ENCODE measurements at regions not wholly inside any gene's neighbourhood (a gene's known extent, or its start where the extent isn't known, plus 50 kb on each side); places are given as distances from the start of the nearest gene placed in this dataset.
A peak's percentile ranks its signal among the peaks of the same experiment; 100 is the strongest.

GRCh38 chr10:36942616-36943015 lies 182.8 kb upstream of the ANKRD30A start:
- TF ChIP-seq CTCF (IDR thresholded peaks at IDR 0.05; ENCODE audit: control insufficient read depth, insufficient read depth, low read depth, low read length, missing control alignments) = no peak
- no peak overlapping the region for H3K4me3 ChIP-seq (ENCODE audit: control insufficient read depth, low read depth, low read length)
- no peak for DNase-seq (ENCODE audit: low read depth)

GRCh38 chr10:36903040-36903439 lies 222.4 kb upstream of the ANKRD30A start:
- no peak overlapping the region for H3K4me3 ChIP-seq (ENCODE audit: control insufficient read depth, low read depth, low read length)
- DNase-seq (ENCODE audit: low read depth) = no peak
- TF ChIP-seq CTCF (IDR thresholded peaks at IDR 0.05; ENCODE audit: control insufficient read depth, insufficient read depth, low read depth, low read length, missing control alignments) = no peak

GRCh38 chr10:36899652-36900051 lies 225.7 kb upstream of the ANKRD30A start:
- no peak for DNase-seq (ENCODE audit: low read depth)
- no peak for TF ChIP-seq CTCF (IDR thresholded peaks at IDR 0.05; ENCODE audit: control insufficient read depth, insufficient read depth, low read depth, low read length, missing control alignments)
- no peak overlapping the region for H3K4me3 ChIP-seq (ENCODE audit: control insufficient read depth, low read depth, low read length)

- H3K4me3 ChIP-seq (ENCODE audit: control insufficient read depth, low read depth, low read length) = no peak overlapping the region
- peak; percentile 28 for TF ChIP-seq CTCF (IDR thresholded peaks at IDR 0.05; ENCODE audit: control insufficient read depth, insufficient read depth, low read depth, low read length, missing control alignments)
- DNase-seq (ENCODE audit: low read depth) = no peak
These were observed 236.3 kb upstream of the ANKRD30A start for GRCh38 chr10:36888925-36889573.

GRCh38 chr10:36886303-36886891 lies 239.0 kb upstream of the ANKRD30A start:
- DNase-seq (ENCODE audit: low read depth) = no peak
- no peak for TF ChIP-seq CTCF (IDR thresholded peaks at IDR 0.05; ENCODE audit: control insufficient read depth, insufficient read depth, low read depth, low read length, missing control alignments)
- no peak overlapping the region for H3K4me3 ChIP-seq (ENCODE audit: control insufficient read depth, low read depth, low read length)

- no peak for TF ChIP-seq CTCF (IDR thresholded peaks at IDR 0.05; ENCODE audit: control insufficient read depth, insufficient read depth, low read depth, low read length, missing control alignments)
These were observed 239.7 kb upstream of the ANKRD30A start for GRCh38 chr10:36885746-36886145.

More at GRCh38 chr10:36885746-36886145, 239.7 kb upstream of the ANKRD30A start:
- H3K4me3 ChIP-seq (ENCODE audit: control insufficient read depth, low read depth, low read length) = no peak overlapping the region
- DNase-seq (ENCODE audit: low read depth) = no peak
